HG03432 (cell line): ENCODE measurements at regions not wholly inside any gene's neighbourhood (a gene's known extent, or its start where the extent isn't known, plus 50 kb on each side); places are given as distances from the start of the nearest gene placed in this dataset.
"Not testable (repeated sequence)": the region's sequence is repeated elsewhere in the genome, so short reads cannot be mapped to it uniquely, and the experiment has no call there.

ENCODE experiments used
- ATAC-seq: cut with Tn5 transposase; IDR thresholded peaks from one replicate; pipeline ENCODE4 v1.9.1; 2021; ENCODE audit warnings: mild to moderate bottlenecking, moderate library complexity; ENCODE audit not compliant: unreplicated experiment

GRCh38 chr5:152606776-152607364 lies 201.8 kb upstream of the NMUR2 start:
- no peak for ATAC-seq

DNA sequence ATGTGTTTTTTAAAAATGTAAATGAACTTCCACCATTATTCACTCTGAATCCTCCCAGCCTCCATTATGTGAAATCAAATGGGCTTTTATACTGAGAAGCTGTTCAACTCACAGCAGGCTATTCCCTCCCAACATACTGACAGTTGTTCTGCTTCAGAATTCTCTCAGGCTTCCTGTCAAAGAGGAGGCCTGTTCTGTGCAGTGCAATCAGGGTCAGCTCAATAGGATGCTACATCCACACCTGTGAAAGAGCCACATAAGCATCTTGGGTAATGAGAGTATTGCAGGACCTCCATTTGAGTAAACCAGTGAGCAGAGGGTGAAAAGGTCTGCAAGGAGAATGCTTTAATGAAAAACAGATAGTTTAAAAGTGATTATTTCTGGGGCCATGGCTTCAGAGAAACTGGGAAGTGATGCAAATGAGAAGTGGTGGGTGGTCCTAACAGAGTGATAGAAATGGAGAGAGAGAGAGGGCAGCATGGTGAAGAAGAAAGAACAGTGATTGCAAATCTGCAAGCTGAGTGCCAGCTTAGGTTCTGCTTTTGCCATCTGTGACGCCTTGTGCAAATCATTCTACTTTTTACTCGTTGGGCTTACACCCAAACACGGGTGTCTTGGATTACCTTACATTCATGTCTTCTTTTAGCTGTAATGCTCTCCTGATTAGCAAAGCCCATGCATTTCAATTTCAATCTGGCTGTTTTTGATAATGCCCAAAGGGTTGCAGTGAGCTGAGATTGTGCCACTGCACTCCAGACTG lies 202.5 kb upstream of the NMUR2 start:
- no peak for ATAC-seq

- ATAC-seq: no peak
Measured at GRCh38 chr5:152608458-152608857, 203.4 kb upstream of the NMUR2 start.

GRCh38 chr5:152619756-152620155 lies 214.7 kb upstream of the NMUR2 start:
- no peak for ATAC-seq

DNA sequence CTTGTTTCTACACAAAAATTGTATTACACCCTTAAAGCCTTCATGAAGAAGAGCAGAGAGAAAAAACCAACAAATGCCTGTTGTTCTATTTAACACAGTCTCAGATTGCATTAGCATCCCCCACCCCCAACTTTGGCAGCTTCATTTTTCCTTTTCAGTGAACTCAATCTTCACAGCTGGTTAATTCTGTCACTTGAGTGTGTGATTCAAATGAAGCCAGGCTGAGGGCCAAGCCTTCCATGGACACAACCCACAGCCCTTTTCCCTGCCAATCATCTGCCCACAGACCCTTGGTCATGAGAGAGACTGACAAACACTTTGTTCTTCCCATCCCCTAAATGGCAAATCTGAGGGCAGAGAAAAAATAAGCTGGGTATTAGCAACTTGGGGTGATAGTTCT lies 217.5 kb upstream of the NMUR2 start:
- no peak for ATAC-seq

DNA sequence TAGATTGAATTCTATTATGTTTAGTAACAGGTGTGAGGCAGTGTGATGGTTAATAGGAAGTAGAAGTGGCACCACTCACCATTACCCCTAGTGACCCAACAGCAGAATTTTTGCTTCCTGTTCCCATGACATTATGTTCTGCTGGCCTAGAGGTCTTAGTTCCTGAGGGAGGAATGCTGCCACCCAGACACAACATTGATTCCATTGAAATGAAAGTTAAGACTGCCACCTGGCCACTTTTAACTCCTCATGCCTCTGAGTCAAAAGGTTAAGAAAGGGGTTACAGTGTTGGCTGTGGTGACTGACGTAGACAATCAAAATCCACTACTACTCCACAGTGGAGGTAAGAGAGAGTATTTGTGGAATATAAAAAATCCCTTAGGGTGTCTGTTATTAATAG lies 218.9 kb upstream of the NMUR2 start:
- no peak for ATAC-seq

DNA sequence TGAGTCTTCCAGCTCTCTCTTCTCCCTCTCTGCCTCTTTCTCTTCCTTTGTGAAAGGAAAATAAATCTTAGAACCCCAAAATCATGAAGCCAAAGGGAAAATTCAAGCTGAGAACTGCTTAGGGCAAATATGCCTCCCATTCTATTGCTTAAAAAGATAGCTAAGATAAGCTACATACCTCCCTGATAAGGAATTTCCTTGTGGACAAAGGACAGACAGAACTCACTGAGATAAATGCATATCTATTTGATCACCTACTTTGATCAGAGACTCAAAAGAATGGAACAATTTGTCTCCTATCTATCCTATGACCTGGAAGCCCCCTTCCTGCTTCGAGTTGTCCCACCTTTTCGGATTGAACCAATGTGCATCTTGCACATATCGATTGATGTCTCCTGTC lies 220.6 kb upstream of the NMUR2 start:
- ATAC-seq: no peak

GRCh38 chr5:152631221-152631620 lies 226.1 kb upstream of the NMUR2 start:
- no peak for ATAC-seq

DNA sequence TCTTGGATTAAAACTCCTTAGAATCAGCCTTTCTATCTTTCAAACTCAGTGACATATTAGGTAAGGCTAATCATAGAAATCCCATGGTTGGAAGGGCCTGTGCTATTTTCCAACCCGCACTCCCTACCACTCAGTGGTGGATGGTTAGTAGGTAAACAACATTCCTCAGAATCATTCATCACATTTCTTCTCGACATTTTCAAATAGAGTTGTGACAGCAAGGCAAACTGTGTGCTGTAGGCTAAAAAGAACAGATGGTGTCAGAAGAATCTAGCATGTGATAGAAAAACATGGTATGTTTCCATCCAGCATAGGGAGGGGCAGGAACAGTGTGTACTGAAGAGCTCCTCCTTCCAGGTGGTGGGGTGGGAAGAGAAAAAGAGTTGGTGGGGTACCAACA lies 227.3 kb upstream of the NMUR2 start:
- ATAC-seq: no peak

- no peak for ATAC-seq
Measured at GRCh38 chr5:152634586-152634985, 229.5 kb upstream of the NMUR2 start.

- ATAC-seq: no peak
Measured at GRCh38 chr5:152638996-152639552, 234.0 kb upstream of the NMUR2 start.

- ATAC-seq: no peak
Measured at GRCh38 chr5:152641970-152642805, 237.1 kb upstream of the NMUR2 start.

DNA sequence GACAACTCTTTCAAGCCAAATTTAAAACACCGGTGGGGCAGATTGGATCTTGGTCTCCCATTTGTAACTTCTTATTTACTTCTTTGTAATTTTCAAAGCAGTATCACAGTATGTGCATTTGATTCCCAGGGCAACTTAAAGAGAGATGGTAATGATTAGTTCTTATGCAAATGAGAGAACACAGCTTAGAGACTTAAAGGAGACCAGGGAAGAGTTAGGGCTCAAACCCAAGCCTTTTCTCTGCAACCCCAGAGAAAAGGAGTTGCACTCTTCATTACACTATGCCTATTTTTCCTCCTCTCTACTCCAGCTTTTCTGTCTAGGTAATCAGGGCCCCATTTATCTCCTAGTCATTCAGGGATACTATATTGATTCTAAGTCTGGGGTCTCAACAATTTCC lies 237.8 kb upstream of the NMUR2 start:
- ATAC-seq: no peak

GRCh38 chr5:152644029-152644728 lies 239.1 kb upstream of the NMUR2 start:
- ATAC-seq: no peak

- ATAC-seq: no peak
Measured at GRCh38 chr5:152649609-152650008, 244.5 kb upstream of the NMUR2 start.

DNA sequence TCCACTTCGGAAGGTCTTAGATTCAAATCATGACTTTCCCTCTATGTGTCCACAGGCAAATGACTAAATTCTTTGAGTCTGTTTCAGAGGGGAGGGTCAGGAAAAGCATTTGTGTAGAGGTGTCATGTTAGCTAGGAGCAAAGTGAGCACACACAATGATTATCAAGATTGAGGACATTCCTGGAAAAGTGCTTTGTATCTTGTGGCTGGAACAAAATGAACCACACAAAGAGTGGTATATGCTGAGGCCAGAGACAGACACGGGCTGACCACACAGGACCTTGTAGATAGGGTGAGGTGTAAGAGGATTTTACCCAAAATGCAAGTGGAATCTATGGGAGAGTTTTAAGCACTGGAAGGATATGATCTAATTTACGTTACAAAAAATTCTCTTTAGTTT lies 245.3 kb upstream of the NMUR2 start:
- no peak for ATAC-seq

GRCh38 chr5:152659470-152659869 lies 254.4 kb upstream of the NMUR2 start:
- ATAC-seq: not testable (repeated sequence)

DNA sequence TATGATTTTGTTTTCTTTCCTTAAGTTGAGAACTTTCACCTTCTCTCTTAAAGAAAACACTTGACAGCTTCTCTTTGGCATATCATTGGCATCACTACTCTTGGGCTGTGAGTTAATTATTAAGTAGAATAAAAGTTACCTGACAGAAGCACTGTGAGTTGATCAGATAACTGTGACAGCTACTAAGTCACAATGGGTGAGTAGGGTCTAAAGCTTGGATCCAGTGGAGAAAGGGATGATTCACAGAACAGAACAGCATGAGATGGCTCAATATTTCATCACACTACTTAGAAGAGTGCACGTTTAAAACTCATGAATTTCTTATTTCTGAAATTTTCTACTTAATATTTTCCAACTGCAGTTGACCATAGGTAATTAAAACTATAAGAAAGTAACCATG lies 268.5 kb upstream of the NMUR2 start:
- ATAC-seq: no peak

GRCh38 chr5:152674403-152674802 lies 269.3 kb upstream of the NMUR2 start:
- ATAC-seq: no peak

DNA sequence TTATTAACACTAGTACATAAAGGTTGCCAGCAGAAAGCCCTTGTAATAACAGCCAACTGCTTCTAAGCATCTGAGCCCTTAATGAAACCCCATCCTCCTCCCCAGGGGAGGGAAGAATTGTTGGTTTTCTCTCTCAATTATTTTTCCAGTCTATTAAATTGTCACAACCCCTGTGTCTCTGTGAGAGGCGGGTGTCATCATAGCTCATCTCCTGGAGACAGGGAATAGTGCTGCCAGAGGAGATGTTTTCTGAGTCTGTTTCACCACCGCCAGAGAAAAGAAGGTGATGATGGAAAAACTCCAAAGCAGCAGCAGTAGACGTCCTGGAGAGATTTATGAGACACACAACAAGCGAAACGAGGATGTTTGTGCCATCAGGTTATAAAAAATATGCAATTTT lies 271.1 kb upstream of the NMUR2 start:
- ATAC-seq: no peak

DNA sequence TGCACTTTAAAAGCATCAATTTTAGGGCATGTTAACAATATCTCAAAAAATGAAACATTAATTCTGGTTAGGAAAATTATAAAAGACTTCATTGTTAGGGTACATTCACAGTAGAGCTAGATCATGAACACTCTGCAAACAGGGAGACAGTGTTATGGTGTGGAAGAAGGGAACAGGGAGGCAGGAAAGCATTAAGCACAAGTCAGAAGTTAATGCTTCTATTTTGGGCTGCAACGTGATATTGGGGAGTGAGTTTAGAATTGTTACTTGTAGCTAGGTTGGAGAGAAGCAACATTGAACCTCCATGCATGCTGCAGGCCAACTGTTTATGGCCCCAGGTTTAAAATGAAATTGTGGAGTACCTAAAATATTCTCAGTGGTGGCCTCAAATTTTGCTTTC lies 278.1 kb upstream of the NMUR2 start:
- no peak for ATAC-seq
